ENCODE measurements at regions not wholly inside any gene's neighbourhood (a gene's known extent, or its start where the extent isn't known, plus 50 kb on each side); places are given as distances from the start of the nearest gene placed in this dataset.

- TF ChIP-seq POLR2A (IDR thresholded peaks at IDR 0.05) (no peak), CTCF (IDR thresholded peaks at IDR 0.05) (no peak)
Observed at GRCh38 chr14:84303140-84303539, 1226.8 kb upstream of the FLRT2 start.
